Renal cortex interstitium (tissue), 11 donors: ENCODE measurements at regions not wholly inside any gene's neighbourhood (a gene's known extent, or its start where the extent isn't known, plus 50 kb on each side); places are given as distances from the start of the nearest gene placed in this dataset.

Experiments
- DNase-seq, 11 donors: peaks; one replicate each; pipeline ENCODE4 v3.0.0-alpha.2; 2013; ENCODE audit warnings: low read depth in 9 of 11, low spot score in 4 of 11; ENCODE audit errors: extremely low read depth in 1 of 11

DNA sequence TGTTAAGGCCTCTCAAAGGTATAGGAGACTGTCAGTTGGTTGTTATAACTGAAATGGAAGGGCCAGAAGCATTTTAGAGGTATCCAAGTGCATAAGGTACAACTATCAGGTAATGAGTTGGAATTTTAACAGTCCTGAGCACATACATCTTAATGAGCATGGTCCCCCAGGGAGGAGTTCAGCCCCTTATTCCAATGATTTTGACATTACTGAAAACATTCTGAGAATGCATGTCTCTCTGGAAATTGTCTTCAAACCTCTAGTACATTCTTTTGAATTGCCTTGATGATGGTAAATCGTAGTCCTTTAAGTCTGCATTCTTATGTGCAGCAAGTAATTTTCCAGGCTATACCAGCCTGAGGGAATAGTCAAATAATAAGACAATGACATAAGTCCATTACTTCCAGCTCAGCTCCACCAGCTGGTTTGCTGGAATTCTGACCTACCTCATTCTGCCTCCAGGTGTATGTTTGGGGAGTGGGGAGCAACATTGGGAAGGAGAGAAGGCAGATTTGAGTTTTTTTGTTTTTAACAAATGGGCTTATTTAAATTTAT is 239.2 kb downstream of the MSRB3 start:
- no peak for DNase-seq

GRCh38 chr12:65518771-65519170 is 240.3 kb downstream of the MSRB3 start:
- no peak for DNase-seq

GRCh38 chr12:65520658-65521057 is 242.2 kb downstream of the MSRB3 start:
- DNase-seq, result no peak

- DNase-seq, result no peak
Measured at GRCh38 chr12:65522956-65523860, 244.7 kb downstream of the MSRB3 start.

GRCh38 chr12:65524666-65525065 is 246.2 kb downstream of the MSRB3 start:
- DNase-seq, result no peak

- no peak for DNase-seq
Measured at GRCh38 chr12:65525491-65526141, 247.1 kb downstream of the MSRB3 start.

DNA sequence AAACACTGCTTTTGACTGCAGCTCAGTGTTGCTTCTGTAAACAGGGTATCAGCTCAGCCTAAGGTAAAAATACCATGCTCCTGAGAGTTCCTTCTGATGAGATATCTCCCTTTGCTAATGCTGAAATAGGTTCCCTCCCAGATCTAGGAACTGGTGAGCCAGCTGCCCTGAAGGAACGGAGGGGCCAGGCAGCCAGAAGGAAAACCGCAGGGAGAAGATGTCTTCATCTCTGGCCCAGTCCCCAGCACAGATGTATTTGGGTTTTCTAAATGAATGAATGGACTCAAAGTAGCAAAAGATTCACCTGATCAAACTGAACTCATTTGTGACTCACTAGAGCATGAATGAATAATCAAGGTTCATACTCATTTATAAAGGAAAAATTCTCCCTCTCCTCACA is 247.8 kb downstream of the MSRB3 start:
- DNase-seq, result no peak

- no peak for DNase-seq
Measured at GRCh38 chr12:65528127-65528526, 249.6 kb downstream of the MSRB3 start.

- no peak for DNase-seq
Measured at GRCh38 chr12:65529106-65529505, 250.6 kb downstream of the MSRB3 start.

DNA sequence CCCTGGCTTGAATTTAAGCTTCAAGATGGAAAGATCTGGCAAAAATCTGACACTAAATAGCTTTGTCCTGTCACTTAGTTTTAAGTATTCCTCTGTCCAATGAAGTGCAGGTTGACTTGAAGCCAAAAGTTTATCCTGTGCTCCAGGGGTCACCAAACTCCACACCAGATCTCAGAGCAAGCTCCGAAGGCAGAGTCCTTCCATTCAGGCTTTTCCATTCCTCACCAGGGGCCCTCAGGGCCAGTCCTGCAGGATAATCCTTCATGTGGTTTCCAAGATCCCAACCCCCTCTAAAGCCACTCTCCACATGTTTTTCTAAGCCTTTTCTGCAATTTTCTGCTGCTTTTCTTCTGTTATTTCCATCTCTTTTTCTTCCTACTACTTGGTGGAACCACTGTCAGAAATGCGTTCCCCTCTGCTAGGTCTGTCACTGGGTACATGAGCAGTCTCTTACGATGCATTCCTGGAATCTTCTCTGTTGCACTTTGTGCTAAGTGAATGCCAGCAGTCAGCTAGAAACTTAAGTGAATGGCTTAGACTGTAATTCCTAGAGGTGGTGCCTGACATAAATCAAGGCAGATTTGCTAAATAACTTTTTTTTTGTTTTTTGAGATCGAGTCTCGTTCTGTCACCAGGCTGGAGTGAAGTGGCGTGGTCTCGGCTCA is 251.4 kb downstream of the MSRB3 start:
- DNase-seq, result no peak

DNA sequence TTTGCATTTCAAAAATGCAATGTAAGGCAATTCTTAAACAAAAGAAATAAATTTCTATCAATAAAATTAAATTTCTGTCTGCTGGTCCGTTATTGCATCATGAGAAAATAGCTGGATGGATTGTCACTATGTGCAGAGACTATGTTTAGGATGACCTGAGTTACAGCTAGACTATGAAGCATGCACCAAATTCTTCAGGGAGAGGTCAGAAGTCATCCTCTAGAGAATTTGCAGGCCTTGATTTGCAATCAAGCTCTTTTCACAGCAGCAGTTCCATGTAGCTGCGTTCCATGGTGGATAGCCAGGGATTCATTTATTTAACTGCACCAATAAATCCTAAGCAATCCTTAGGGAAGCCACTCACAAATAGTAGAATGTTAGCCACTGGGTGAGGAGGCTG is 253.7 kb downstream of the MSRB3 start:
- DNase-seq, result no peak

GRCh38 chr12:65532764-65533163 is 254.3 kb downstream of the MSRB3 start:
- no peak for DNase-seq

GRCh38 chr12:65533177-65533883 is 254.8 kb downstream of the MSRB3 start:
- DNase-seq, result peak in 2 of 11 donors; percentile 47 to 68

DNA sequence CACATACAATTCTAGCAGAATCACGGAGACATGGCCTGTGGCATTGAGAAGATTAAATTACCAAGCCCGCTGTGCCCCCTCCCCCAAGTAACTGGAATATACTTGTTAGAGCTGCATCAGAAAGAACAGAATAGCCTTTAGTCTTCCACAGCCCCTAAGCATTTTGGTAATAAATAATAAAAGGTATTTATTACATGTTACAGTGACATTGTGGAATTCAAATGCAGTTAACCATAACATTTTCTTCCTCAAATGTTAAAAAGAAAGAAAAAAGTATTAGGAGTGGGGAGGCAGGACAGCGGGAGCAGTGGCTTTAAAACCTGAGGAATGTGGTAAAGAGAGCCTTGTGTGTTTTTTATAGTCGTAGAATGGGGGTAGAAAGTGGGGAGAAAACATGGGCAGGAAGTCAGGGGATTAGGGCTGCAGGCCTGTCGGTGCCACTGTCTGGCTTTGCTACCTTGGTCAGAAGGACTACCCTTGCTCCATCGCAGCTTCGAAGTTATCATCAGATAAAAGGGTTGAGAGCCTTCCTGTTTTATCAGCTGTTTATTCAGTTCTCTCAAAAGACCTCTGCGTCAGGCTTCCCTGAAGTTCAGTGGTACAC is 255.9 kb downstream of the MSRB3 start:
- DNase-seq, result peak in 1 of 11 donors; percentile 64

DNA sequence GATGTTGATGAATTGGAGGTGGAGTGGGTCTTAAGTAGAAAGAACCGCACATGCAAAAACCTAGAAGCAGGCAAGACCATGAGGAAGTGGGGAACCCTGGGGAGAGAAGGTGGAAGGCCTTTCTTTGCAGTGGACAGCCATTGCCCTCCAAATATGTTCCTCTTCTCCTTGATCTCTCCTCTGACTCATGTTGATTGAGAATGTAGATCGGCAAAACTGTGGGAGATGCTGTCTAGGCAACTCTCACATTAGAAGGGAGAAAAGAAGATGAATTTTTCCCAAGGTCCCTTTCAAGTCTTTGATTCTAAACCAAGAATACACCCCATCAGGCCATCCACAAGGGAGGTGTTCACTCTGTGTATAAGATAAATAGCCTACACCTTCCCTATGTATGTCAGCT is 257.5 kb downstream of the MSRB3 start:
- no peak for DNase-seq

DNA sequence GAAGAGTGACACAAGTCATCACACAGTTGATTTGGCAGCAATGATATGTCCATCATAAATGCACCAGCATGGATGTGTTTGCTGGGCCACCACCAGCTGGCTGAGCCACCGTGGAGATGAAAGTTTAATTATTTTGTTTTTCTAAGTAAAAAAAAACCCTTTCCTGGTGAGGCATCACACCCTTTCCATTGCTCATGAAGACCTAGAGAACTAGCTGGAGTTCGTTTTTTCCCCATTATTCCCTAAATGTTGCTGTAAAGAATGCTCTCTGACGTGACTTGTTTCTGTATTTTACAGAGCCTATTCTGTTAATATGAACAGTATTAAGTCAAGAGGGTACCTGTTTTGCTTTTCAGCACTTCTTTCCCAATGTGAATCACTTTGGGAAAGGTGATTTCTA is 257.9 kb downstream of the MSRB3 start:
- DNase-seq, result no peak

DNA sequence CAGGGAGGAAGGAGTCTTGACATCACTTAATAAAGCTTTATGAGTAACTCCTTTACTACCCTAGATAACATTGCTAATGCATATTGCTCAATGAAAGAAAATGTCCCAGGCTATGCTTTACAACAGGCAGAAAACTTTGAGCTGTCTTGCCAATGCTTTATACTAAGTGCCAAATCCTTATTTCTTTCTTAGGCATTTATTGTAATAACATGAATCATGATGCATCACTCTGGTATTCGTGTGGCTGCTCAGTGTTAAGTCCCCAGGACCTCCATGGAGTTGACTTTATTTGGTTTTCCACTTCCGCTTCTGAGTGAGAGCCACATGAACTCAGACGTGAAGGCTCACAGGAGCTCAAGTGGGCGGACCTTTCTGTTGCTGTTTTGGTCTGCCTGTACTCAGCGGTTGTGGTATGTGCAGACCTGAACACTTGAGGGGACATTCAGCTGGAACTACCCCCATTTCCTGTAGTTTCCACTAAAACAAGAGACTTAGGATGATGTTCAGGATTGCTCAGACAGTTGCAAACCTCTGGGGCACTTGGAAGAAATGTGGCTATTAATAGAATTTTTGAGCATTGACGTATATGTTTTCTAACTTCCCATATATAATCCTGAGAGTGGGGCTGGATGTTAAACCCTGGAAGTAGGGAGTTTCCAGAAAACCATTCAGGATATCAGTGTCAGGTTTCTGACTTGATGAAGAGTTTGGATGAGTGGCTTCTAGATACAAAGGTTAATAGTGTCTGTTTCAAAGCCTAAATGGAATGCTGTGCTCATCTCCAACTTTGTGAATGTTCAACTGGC is 258.6 kb downstream of the MSRB3 start:
- DNase-seq, result peak in 7 of 11 donors; percentile 56 to 88 (median 75)

GRCh38 chr12:65537978-65538377 is 259.5 kb downstream of the MSRB3 start:
- no peak for DNase-seq
